Neural progenitor cell (in vitro differentiated cells): ENCODE measurements at regions not wholly inside any gene's neighbourhood (a gene's known extent, or its start where the extent isn't known, plus 50 kb on each side); places are given as distances from the start of the nearest gene placed in this dataset.
A peak's percentile ranks its signal among the peaks of the same experiment; 100 is the strongest.

Experiments used
- DNase-seq: peaks from one replicate; pipeline ENCODE4 v3.0.0-alpha.2; 2016; ENCODE audit warnings: low spot score
- H2AFZ ChIP-seq: fragments of 200-600 bp; sonication (generic); replicated peaks from 2 replicates; pipeline ENCODE4 v1.6.1; 2016; ENCODE audit warnings: antibody characterized with exemption
- H3F3A ChIP-seq: fragments of 200-600 bp; sonication (generic); 2 replicates; pipeline ENCODE4 v1.6.1; 2016; ENCODE audit warnings: antibody characterized with exemption, low read depth
- H3K27ac ChIP-seq: fragments of 200-600 bp; sonication (generic); 2 replicates; pipeline ENCODE4 v1.5.1; 2016; ENCODE audit warnings: mild to moderate bottlenecking
- H3K27me3 ChIP-seq: fragments of 200-600 bp; sonication (generic); 2 replicates; pipeline ENCODE4 v1.6.1; 2016; ENCODE audit warnings: mild to moderate bottlenecking, moderate library complexity
- H3K36me3 ChIP-seq: fragments of 200-600 bp; sonication (generic); 2 replicates; pipeline ENCODE4 v1.5.1; 2016
- H3K4me1 ChIP-seq: fragments of 200-600 bp; sonication (generic); 2 replicates; pipeline ENCODE4 v1.6.1; 2016; ENCODE audit warnings: mixed run types
- H3K4me2 ChIP-seq: fragments of 200-600 bp; sonication (generic); 2 replicates; pipeline ENCODE4 v1.6.1; 2016
- H3K4me3 ChIP-seq: fragments of 200-600 bp; sonication (generic); 2 replicates; pipeline ENCODE4 v1.5.1; 2016
- H3K79me2 ChIP-seq: fragments of 200-600 bp; sonication (generic); 2 replicates; pipeline ENCODE4 v1.6.1; 2016; ENCODE audit warnings: low read depth
- H3K9ac ChIP-seq: fragments of 200-600 bp; sonication (generic); 2 replicates; pipeline ENCODE4 v1.6.1; 2016
- H3K9me3 ChIP-seq: fragments of 200-600 bp; sonication (generic); 2 replicates; pipeline ENCODE4 v1.5.1; 2016; ENCODE audit warnings: low read depth
- H4K20me1 ChIP-seq: fragments of 200-600 bp; sonication (generic); 2 replicates; pipeline ENCODE4 v1.6.1; 2016; ENCODE audit warnings: low read depth
- H3K27ac Mint-ChIP-seq: 3 replicates; pipeline ENCODE4 v1.8.0; 2021; ENCODE audit warnings: mixed read lengths
- H3K27me3 Mint-ChIP-seq: 2 replicates; pipeline ENCODE4 v1.8.0; 2022; ENCODE audit warnings: low read depth, mild to moderate bottlenecking, inconsistent platforms, moderate library complexity, mixed read lengths; ENCODE audit not compliant: insufficient read depth
- H3K36me3 Mint-ChIP-seq: 3 replicates; pipeline ENCODE4 v1.8.0; 2021; ENCODE audit warnings: mixed read lengths
- H3K4me1 Mint-ChIP-seq: 3 replicates; pipeline ENCODE4 v1.8.0; 2021; ENCODE audit warnings: mixed read lengths
- H3K4me3 Mint-ChIP-seq: 3 replicates; pipeline ENCODE4 v1.8.0; 2021; ENCODE audit warnings: mild to moderate bottlenecking, moderate library complexity, mixed read lengths
- H3K9me3 Mint-ChIP-seq: 3 replicates; pipeline ENCODE4 v1.8.0; 2020; ENCODE audit warnings: mixed read lengths
- CTCF ChIP-seq: fragments of 200-600 bp; sonication (generic); IDR thresholded peaks from 2 replicates; pipeline ENCODE4 v1.5.1; 2017; ENCODE audit warnings: antibody characterized with exemption, mild to moderate bottlenecking
- EZH2 ChIP-seq: fragments of 200-600 bp; sonication (generic); IDR thresholded peaks from 2 replicates; pipeline ENCODE4 v1.6.1; 2017; ENCODE audit warnings: antibody characterized with exemption, mild to moderate bottlenecking, moderate library complexity
- EZH2phosphoT487 ChIP-seq: fragments of 200-600 bp; sonication (generic); IDR thresholded peaks from 2 replicates; pipeline ENCODE4 v1.6.1; 2017; ENCODE audit warnings: antibody characterized with exemption

- H3K27me3 ChIP-seq: no peaks in the 10 kb centered on the region
- H3K27me3 Mint-ChIP-seq: peaks cover 4% of the 10 kb centered on the region
Measured at GRCh38 chr19:32063601-32064000, 281.8 kb upstream of the ZNF507 start.

DNA sequence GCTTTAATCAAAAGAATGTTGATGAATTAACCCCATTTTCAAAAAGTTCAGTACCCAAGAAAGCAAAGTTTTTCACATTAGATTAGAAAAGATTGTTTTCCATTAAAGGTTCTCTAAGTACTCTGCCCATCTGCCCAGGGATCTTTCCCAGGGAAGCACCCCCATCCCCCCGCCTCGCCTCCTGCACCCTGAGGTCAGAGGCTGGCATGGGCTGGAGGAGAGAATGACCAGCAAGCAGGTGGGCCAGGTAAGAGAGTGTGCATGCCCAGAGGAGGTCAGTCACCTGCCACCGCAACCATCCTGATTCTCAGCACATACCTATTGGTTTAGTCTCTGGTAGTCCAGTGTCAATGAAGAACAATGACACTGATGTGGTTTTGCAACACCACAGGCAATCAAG lies 279.4 kb upstream of the ZNF507 start:
- H3K27ac ChIP-seq: no peak overlapping the region
- H3K36me3 Mint-ChIP-seq: no peaks in the 10 kb centered on the region
- H3K4me3 Mint-ChIP-seq: no peak overlapping the region
- H3K79me2 ChIP-seq: no peaks in the 10 kb centered on the region
- H3K27me3 Mint-ChIP-seq: peaks cover 4% of the 10 kb centered on the region
- no peak for TF ChIP-seq CTCF
- no peak for TF ChIP-seq EZH2phosphoT487
- no peak for TF ChIP-seq EZH2
- H3K4me3 ChIP-seq: no peak overlapping the region
- peaks cover 5% of the 10 kb centered on the region for H3K4me1 ChIP-seq
- H3K4me2 ChIP-seq: no peak overlapping the region
- no peak for DNase-seq
- no peak overlapping the region for H3K27ac Mint-ChIP-seq
- H2AFZ ChIP-seq: no peak overlapping the region
- H3K4me1 Mint-ChIP-seq: peaks cover 1% of the 10 kb centered on the region
- H3K9ac ChIP-seq: no peak overlapping the region
- no peaks in the 10 kb centered on the region for H3K9me3 ChIP-seq
- H3K9me3 Mint-ChIP-seq: no peaks in the 10 kb centered on the region
- H4K20me1 ChIP-seq: no peaks in the 10 kb centered on the region
- no peaks in the 10 kb centered on the region for H3F3A ChIP-seq
- H3K36me3 ChIP-seq: no peaks in the 10 kb centered on the region
- no peaks in the 10 kb centered on the region for H3K27me3 ChIP-seq

More at GRCh38 chr19:32063601-32064000, 281.8 kb upstream of the ZNF507 start:
- Histone ChIP-seq H3K9me3 (no peaks in the 10 kb centered on the region), H3K4me3 (no peak overlapping the region), H3K4me2 (no peak overlapping the region), H4K20me1 (no peaks in the 10 kb centered on the region), H3K4me1 (peaks cover 5% of the 10 kb centered on the region), H3F3A (no peaks in the 10 kb centered on the region), H3K79me2 (no peaks in the 10 kb centered on the region), H3K27ac (no peak overlapping the region), H3K36me3 (no peaks in the 10 kb centered on the region), H2AFZ (no peak overlapping the region), H3K9ac (no peak overlapping the region)
- H3K9me3 Mint-ChIP-seq: no peaks in the 10 kb centered on the region
- TF ChIP-seq CTCF (no peak), EZH2phosphoT487 (no peak), EZH2 (no peak)
- H3K27ac Mint-ChIP-seq: no peak overlapping the region
- H3K4me3 Mint-ChIP-seq: no peak overlapping the region
- H3K36me3 Mint-ChIP-seq: no peaks in the 10 kb centered on the region
- DNase-seq: no peak
- no peaks in the 10 kb centered on the region for H3K4me1 Mint-ChIP-seq

GRCh38 chr19:32067685-32068084 lies 277.7 kb upstream of the ZNF507 start:
- Histone ChIP-seq H3K4me1 (peaks cover 5% of the 10 kb centered on the region), H3K9ac (no peak overlapping the region)
- peaks cover 10% of the 10 kb centered on the region for H3K4me1 Mint-ChIP-seq

More at GRCh38 chr19:32067685-32068084, 277.7 kb upstream of the ZNF507 start:
- Histone ChIP-seq H3K4me3 (no peak overlapping the region), H2AFZ (no peak overlapping the region), H4K20me1 (no peaks in the 10 kb centered on the region), H3F3A (no peaks in the 10 kb centered on the region), H3K9me3 (no peaks in the 10 kb centered on the region), H3K36me3 (no peaks in the 10 kb centered on the region), H3K4me2 (no peak overlapping the region), H3K27me3 (no peaks in the 10 kb centered on the region), H3K27ac (no peak overlapping the region), H3K79me2 (no peaks in the 10 kb centered on the region)
- Mint-ChIP-seq H3K27ac (no peak overlapping the region), H3K9me3 (no peaks in the 10 kb centered on the region), H3K4me3 (no peak overlapping the region), H3K36me3 (no peaks in the 10 kb centered on the region), H3K27me3 (peaks cover 7% of the 10 kb centered on the region)
- DNase-seq: peak; percentile 80
- no peak for TF ChIP-seq EZH2
- peak; percentile 44 for TF ChIP-seq CTCF
- no peak for TF ChIP-seq EZH2phosphoT487
